ENCODE measurements at regions not wholly inside any gene's neighbourhood (a gene's known extent, or its start where the extent isn't known, plus 50 kb on each side); places are given as distances from the start of the nearest gene placed in this dataset.

DNA sequence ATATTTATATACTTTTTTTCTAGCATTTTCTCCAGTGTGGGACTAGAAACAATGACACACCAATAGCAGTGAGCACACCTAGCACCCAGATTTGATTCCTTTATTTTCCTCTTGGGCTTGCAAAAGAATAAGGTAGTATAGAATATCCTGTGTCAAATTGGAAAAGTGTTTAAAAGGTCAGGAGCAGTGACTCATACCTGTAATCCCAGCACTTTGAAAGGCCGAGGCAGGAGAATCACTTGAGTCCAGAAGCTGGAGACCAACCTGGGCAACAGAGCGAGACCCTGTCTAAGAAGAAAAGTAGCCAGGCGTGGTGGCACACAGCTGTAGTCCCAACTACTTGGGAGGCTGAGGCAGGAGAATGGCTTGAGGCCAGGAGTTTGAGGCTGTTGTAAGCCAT is 53.8 kb upstream of the SGPP1 start:
- DNase-seq, result no peak

DNA sequence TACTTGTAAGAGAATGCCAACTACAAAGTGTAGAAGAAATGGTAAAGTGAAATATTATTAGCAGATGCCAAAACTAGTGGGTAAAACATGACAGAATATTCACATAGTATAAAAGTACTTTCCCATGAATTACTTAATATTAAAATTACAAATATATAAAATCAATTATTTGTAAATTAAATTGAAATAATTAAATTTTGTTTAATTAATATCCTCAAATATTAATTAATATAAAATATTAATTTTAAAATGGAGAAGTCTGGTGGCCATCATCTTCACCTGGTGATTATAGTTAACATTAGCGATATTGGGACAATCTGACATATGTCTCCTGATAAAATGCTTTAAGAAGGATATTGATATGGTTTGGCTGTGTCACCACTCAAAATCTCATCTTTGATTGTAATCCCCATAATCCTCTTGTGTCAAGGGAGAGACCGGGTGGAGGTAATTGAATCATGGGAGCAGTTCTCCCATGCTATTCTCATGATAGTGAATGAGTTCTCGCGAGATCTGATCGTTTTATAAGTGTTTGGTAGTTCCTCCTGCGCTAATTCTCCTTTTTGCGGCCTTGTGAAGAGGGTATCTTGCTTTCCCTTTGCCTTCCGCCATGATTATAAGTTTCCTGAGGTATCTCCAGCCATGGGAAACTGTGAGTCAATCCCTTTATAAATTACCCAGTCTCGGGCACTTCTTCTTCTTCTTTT is 55.0 kb upstream of the SGPP1 start:
- DNase-seq, result no peak

- DNase-seq, result no peak
Measured at GRCh38 chr14:63788011-63788933, 60.4 kb upstream of the SGPP1 start.

DNA sequence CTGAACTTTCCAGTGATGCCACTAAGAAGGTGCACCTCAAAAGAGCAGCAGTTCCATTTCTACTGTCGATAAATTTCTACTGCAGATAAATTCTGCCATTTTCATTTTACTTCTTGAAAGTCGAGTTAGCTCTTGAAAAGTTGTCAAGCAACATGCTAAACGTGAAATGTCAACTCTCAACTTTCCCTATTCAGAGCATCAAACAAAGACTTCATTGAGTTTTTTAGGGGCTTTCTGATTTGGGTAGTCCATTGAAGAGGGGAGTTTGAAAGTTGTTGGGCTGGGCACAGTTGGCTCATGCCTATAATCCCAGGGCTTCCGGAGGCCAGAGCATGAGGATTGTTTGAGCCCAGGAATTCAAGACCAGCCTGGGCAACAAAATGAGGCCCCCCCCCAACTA is 59.4 kb upstream of the SYNE2 start:
- no peak for DNase-seq

DNA sequence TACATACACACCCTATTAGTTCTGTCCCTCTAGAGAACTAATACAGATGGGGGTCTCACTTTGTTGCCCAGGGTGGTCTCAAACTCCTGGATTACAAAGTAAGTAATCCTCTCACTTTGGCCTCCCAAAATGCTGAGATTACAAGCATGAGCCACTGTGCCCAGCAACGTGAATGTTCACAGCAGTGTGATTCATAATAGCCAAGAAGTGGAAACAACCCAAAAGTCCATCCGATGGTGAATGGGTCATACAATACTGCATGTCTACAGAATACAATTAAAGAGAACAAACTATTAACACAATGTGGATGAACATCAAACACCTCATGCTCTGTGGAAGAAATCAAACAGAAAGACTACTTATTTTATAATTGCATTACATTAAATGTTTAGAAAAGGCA is 57.3 kb upstream of the SYNE2 start:
- DNase-seq, result no peak

- DNase-seq, result no peak
Measured at GRCh38 chr14:63800083-63800482, 52.7 kb upstream of the SYNE2 start.

DNA sequence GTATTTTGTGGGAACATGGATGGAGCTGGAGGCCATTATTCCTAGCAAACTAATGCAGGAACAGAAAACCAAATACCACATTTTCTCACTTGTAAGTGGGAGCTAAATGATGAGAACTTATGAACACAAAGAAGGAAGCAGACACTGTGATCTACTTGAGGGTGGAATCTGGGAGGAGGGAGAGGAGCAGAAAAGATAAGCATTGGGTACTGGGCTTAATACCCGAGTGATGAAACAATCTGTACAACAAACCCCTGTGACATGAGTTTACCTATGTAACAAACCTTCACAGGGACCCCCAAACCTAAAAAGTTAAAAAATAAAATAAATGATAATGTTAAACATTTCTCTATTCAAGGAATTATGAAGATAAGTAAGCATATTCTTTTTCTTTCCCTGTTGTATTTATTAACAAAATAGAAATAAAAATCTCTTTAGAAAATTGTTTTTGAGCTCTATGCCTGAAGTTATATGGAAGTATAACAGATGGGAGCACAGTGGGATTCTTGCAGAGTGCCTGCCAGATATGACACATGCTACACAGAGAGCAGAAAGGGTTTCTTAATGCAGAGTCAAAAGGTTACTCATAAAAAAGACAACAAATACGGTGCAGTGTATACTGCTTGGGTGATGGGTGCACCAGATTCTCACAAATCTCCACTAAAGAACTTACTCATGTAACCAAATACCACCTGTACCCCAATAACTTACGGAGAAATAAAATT is 52.0 kb upstream of the SYNE2 start:
- DNase-seq, result peak; percentile 84
